Eye (tissue), 1 donor: ENCODE measurements at regions not wholly inside any gene's neighbourhood (a gene's known extent, or its start where the extent isn't known, plus 50 kb on each side); places are given as distances from the start of the nearest gene placed in this dataset.

Source experiments
- DNase-seq: peaks from one replicate; pipeline ENCODE4 v3.0.0-alpha.2; 2015

- no peak for DNase-seq
These were observed 68.4 kb upstream of the NLK start for GRCh38 chr17:27974045-27974436.

DNA sequence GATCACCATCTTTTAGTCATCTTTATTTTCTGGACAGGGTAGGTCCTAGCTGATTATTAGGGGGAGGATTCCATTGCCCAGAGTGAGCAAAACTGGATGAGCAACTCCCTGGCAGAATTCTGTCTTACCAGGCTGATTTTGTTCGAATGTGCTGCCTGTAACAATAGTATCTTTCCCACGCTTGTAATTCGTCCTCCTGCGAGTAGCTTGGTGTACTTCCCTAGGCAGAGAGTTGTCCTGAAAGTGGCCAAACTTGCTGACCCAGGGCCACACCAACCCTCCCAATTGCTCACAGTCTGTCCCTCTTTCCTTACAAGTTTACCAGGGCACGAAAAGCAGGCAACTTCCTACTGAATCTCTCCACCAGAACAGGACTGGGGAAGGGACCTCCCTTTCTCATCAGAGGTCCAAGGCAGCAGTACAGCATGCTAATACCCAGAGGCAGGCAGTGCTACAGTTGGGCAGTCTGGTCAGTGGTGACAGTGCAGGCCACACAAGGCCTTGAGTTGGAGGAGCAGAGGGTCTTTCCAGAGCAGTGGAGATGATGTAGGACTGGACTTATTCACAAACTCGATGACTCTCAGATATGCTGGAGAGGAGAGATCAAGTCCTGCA lies 67.8 kb upstream of the NLK start:
- no peak for DNase-seq

DNA sequence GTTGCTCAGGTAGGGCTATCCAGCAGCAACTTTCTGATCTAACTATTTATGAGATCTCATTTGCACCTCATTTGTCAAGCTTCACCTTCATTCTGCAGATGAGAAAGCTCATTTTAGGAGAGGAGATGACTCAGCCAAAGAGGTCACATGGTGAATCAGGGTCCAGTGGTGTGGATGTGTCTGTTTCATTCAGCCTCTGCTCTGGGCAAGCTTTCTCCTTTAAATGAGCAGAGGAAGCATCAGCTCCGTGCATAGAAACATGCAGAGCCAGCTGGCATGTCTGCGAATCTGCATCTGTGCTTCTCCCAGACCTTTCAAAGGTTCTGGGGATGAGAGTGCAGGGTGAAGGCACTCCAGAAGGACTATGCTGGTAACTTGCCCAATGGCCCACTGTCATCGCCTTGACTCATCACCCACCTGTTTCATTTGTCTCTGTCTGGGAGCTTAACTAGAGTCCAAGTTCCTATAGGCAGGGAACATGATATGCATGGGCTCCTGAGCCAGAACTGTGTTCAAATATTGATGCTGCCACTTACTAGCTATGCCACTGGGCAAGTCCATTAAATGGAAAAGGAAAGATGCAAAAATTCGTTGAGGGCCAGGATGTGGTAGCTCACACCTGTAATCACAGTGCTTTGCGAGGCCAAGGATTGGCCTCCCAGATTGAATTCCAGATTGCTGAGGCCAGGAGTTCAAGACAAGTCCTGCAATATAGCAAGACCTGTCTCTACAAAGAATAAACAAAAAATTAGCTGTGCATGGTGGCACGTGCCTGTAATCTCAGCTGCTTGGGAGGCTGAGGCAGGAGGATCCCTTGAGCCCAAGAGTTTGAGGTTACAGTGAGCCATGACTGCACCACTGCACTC lies 67.1 kb upstream of the NLK start:
- DNase-seq: no peak

GRCh38 chr17:27976331-27976730 lies 66.1 kb upstream of the NLK start:
- DNase-seq: no peak

DNA sequence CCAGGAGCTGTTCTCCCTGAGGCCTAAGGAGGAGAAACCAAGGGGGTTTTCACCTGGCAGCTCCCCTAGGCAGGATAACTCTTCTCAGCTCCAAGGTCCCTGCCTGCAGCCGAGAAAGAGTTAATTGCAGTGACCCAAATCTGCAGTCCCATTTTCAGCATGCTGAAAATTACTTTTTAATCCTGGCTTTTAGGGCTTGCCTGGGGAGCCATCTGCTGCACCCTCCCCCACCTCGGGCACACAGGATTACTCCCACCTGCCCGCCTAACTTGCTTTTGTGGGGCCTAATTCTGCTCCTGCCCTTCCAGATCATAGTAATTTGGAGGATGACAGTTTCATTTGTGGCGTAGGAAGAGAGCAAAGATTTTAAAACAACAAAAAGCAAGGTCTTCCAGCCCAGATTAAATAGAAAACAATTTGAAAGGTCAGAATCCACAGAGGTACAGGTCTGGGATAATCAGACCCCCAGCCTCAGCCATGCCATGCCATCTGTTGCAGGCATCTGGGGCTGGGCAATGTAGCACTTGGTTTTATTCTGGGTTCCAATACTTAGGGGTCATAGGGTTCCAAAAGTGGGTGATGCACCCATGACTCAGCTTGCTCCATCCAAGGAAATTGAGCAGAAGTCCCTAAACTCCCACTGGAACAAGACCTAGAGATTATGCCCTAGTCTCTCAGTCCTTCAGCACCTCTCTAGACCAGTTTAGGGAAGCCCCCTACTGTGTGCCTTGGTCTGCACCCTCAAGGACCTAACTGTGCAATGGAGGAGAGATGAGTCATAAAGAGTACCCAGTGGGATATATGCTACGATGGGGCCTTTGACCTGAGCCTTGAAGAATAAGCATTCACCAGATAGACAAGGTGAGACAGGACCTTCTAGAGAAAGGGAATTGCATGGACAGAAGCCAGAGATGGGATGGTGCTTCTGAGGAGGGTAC lies 64.5 kb upstream of the NLK start:
- DNase-seq: no peak

DNA sequence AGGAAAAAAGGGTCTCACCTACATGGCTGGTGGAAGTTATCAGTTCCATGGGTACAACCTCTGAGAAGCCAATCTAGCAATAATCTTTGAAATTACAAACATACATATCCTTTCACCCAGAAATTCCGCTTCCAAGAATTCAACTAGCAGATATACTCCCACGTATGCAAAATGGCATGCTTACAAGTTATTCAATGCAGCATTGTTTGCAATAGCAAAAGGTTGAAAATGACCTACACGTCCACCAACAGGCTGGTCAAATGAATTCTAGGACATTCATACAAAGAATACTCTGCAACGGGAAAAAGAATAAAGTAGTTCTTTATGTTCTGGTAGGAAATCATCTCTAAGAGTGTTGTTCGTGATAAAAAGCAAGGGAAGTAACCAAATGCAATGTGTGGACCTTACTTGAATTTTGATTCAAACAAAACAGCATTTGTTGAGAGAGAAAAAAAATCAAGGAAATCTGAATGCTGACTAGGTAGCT lies 63.7 kb upstream of the NLK start:
- no peak for DNase-seq

DNA sequence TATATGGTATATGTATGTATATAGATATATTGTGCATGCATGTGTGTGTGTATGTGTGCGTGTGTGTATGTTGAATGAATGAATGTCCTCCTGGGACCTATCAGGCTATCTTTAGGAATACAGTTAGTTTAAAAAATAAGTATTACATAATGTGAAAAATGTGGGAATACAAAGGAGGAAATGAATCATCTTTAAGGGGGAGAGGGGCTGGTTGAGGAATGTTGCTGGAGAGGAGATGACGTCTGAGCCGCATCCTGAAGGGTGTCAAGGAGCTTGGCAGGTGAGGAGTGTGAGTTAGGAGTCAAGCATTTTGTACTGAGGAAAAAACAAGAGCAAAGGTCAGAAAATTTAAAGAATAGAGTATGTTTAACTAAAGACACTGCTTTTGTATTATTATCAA lies 62.4 kb upstream of the NLK start:
- no peak for DNase-seq

GRCh38 chr17:27981978-27982377 lies 60.5 kb upstream of the NLK start:
- no peak for DNase-seq

DNA sequence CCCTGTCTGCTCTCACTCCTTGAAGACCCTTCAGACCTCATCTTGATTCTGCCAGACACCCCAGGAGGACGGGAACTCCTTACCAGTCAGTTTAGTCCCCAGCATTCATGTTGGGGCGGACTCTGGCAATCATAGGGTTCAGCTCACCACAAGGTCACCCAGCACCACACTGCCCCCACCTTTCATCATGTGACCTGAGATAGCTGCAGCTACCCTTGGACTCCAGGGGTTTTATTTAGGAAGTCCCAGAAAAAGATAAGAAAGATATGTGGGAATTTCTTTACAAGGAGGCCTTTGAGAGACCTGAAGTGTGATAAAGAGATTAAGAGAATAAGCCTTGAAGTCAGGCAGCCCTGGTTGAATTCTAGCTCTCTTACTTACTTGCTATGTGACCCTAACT lies 59.8 kb upstream of the NLK start:
- no peak for DNase-seq

- DNase-seq: no peak
These were observed 58.6 kb upstream of the NLK start for GRCh38 chr17:27983853-27984252.

DNA sequence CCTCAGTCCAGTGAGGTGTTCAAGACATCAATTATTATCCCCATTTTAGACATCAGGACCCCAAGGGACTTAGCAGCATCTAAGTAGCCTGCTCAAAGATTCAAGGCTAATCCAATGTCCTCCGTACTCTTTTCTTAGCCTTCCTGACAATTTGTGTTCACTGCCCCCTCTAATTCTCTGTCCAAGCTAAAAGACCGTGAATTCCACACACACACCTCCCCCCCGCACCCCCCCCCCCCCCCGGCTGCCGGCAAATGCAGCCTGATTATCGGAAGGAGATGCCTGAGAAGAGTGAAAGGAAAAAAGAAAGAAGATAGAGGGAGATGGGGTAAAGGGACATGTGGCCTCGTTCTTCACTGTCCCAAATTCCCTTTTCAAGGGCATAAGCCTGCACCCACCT lies 58.1 kb upstream of the NLK start:
- DNase-seq: peak; percentile 43

- no peak for DNase-seq
These were observed 57.7 kb upstream of the NLK start for GRCh38 chr17:27984816-27985215.

- DNase-seq: no peak
These were observed 57.2 kb upstream of the NLK start for GRCh38 chr17:27985306-27985705.

DNA sequence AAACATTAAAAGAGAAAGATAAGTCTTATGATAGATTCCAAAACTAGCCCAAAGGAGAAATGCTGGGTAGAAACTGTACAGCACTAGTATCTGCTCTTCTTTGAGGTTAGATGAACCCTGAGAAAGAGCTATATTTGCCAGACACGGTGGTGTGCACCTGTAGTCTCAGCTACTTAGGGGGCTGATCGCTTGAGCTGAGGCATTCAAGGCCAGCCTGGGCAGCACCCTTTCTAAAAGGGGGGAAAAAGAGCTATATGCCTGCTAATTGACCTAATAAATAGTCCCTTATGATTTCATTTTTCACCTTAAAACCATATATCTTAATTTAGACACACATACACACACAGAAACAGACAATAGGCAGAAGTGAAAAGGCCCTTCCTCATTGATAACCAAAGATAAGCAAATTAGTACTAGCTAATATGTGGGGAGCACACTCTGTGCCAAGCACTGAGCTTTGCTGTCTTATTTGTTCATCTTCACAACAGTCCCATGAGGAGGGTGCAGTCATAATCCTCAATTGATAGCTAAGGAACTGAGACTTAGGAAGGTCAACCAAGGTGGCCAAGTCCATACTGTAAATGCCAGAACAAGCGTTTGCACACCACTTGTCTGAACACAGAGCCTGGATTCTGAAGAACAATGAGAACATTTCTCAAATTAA lies 56.6 kb upstream of the NLK start:
- no peak for DNase-seq

DNA sequence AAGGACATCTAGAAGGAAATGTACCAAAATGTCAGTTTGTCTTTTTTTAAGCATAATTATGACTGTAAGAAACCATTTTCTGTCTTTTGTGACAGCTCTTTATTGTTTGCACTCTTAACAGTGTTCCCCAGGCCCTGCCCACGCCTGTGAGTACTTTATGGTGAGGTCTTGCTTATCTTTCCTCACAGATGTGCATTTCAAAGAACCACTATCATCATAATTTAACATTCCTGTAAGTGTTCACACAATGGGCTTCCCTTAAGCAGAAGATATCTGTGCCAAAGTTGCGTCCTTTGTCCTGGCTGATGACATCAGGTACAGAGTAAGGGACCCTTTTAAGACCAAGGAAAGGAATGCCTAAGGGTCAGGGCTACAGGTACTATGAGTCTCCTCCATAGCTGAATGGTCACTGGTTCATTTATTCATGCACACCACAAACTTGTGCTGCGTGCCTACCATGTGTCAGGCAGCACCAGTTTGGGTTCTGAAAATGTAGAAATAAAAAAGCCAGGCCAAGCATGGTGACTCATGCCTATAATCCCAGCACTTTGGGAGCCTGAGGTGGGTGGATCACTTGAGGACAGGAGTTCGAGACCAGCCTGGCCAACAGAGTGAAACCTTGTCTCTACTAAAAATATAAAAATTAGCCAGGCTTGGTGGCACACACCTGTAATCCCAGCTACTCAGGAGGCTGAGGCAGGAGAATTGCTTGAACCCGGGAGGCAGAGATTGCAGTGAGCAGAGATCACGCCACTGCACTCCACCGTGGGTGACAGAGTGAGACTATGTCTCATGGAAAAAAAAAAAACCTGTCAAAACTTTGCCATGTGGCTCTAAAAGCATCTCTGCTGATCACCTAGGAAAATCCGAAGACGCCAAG lies 55.4 kb upstream of the NLK start:
- no peak for DNase-seq

GRCh38 chr17:27989046-27989445 lies 53.4 kb upstream of the NLK start:
- no peak for DNase-seq

DNA sequence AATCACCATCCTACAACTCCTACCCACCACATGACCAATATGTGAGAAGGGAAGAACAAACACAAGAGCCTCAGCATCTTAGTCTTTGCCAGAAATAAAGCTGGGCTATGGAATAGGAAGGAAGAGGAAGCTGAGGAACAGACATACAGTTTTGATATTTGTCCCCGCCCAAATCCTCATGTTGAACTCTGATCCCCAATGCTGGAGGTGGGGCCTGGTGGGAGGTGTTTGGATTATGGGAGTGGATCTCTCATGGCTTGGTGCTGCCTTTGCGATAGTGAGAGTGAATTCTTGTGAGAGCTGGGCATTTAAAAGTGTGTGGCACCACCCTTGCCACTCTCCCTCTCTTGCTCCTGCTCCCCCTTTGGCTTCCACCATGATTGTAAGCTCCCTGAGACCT lies 52.4 kb upstream of the NLK start:
- no peak for DNase-seq

DNA sequence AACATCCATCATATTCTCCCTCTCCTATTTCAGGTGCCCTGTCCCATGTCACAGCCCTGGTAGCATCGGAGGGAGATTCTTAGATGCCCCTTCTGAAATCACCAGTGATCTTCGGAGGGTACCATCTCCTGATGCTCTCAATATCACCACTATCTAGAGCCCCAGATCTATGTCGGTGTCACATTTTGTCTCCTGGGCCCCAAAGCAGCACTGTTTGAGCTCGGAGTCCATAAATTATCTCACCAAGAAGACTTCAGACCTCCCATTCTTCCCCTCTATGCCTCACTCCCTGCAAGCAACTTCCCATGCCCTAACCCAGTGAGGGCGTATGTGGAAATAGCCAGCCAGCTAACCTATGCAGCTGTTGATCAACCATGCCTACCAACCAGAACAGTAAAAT lies 51.5 kb upstream of the NLK start:
- DNase-seq: no peak

DNA sequence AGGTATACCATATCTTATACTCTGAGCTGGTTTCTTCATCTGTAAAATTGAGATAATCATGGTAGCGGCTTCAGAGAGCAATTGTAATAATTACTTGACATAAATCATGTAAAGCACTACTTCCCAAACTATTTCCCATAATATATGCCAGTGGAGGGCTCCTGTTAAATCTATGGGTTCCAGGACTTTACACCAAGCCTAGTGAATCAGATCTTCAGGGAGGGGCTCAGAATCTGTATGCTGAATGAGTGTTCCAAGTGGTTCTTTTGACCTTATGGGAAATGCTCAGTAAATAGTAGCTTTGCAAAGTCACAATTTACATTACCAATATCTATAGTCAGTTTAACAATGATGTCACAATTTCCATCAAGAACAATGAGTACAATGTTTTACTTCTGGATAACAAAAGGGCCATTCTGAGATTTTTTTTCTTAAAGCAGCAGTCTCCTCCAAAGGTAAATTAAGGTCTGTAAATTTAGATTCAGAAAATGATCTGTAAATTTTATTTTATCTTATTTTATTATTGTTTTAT lies 50.9 kb upstream of the NLK start:
- no peak for DNase-seq
